ENCODE measurements at regions not wholly inside any gene's neighbourhood (a gene's known extent, or its start where the extent isn't known, plus 50 kb on each side); places are given as distances from the start of the nearest gene placed in this dataset.

DNA sequence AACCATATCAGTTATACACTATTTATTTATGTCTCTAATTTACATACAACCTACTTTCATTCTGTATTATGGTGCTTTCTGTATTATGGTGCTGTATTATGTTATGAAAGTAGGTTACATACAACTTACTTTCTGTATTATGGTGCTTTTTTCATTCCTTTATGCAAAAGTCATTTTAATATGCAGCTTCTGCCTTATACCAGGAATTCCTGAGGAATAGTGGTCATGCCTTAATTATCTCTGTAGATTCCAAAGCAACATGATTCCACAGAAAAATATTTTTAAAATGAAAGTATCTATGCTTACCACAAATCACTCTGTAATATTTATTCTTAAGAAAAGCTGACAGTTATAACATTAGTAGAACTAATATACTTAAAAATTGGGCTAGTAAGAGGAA lies 922.0 kb upstream of the NRXN1 start:
- no peak for DNase-seq (ENCODE audit: low read depth)
- TF ChIP-seq, protein P1, sequence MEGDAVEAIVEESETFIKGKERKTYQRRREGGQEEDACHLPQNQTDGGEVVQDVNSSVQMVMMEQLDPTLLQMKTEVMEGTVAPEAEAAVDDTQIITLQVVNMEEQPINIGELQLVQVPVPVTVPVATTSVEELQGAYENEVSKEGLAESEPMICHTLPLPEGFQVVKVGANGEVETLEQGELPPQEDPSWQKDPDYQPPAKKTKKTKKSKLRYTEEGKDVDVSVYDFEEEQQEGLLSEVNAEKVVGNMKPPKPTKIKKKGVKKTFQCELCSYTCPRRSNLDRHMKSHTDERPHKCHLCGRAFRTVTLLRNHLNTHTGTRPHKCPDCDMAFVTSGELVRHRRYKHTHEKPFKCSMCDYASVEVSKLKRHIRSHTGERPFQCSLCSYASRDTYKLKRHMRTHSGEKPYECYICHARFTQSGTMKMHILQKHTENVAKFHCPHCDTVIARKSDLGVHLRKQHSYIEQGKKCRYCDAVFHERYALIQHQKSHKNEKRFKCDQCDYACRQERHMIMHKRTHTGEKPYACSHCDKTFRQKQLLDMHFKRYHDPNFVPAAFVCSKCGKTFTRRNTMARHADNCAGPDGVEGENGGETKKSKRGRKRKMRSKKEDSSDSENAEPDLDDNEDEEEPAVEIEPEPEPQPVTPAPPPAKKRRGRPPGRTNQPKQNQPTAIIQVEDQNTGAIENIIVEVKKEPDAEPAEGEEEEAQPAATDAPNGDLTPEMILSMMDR (IDR thresholded peaks at IDR 0.05; ENCODE audit: insufficient read depth, low read length, poor library complexity, severe bottlenecking), result no peak
- Histone ChIP-seq H3K27me3 (ENCODE audit: control insufficient read depth, insufficient read depth, low read length) (no peaks in the 10 kb centered on the region), H3K36me3 (ENCODE audit: control insufficient read depth, insufficient read depth, low read length) (no peaks in the 10 kb centered on the region), H3K4me3 (ENCODE audit: low read depth, low read length) (no peak overlapping the region)

DNA sequence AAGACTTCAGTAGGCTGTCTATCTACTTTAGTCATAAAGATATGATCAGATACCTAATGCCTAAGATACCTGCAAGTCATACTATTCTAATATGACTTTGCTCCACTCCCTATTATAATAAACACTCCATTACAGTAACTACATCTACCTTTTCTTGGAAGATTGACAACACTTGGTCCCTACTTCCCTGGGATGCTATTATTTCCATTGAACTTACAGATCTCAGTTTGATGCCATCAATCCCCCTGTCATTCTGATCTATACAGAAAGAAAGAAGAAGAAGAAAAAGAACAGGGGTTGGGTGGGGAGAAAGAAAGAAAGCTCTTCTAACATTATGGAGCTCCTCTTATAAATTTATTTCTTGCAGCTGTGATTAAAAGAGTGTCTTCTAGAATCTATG lies 889.1 kb upstream of the NRXN1 start:
- no peak for DNase-seq (ENCODE audit: low read depth)
- no peaks in the 10 kb centered on the region for H3K27me3 ChIP-seq (ENCODE audit: control insufficient read depth, insufficient read depth, low read length)
- no peak overlapping the region for H3K4me3 ChIP-seq (ENCODE audit: low read depth, low read length)
- H3K36me3 ChIP-seq (ENCODE audit: control insufficient read depth, insufficient read depth, low read length), result no peaks in the 10 kb centered on the region
- TF ChIP-seq, protein P1 (IDR thresholded peaks at IDR 0.05; ENCODE audit: insufficient read depth, low read length, poor library complexity, severe bottlenecking), result no peak

DNA sequence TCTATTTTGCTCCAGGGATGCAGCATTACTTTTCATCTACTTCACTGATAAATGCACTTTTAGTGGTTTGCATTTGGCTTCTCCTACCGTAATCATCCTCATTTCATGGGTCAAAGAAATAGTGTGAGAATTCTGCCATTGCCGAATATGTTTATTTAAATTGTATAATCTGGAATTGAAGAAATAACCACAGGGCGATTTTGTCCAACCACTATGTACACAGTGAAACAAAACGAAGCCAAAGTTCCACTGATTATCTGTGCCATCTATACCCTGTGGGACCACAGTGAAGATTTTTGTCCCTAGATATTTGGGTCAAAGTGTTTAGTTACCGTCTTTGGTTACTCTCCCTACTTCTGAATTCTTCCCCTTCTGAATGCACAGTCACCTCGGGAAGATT lies 888.6 kb upstream of the NRXN1 start:
- no peaks in the 10 kb centered on the region for H3K27me3 ChIP-seq (ENCODE audit: control insufficient read depth, insufficient read depth, low read length)
- TF ChIP-seq, protein P1 (IDR thresholded peaks at IDR 0.05; ENCODE audit: insufficient read depth, low read length, poor library complexity, severe bottlenecking), result no peak
- no peak for DNase-seq (ENCODE audit: low read depth)
- H3K4me3 ChIP-seq (ENCODE audit: low read depth, low read length), result no peak overlapping the region
- no peaks in the 10 kb centered on the region for H3K36me3 ChIP-seq (ENCODE audit: control insufficient read depth, insufficient read depth, low read length)

DNA sequence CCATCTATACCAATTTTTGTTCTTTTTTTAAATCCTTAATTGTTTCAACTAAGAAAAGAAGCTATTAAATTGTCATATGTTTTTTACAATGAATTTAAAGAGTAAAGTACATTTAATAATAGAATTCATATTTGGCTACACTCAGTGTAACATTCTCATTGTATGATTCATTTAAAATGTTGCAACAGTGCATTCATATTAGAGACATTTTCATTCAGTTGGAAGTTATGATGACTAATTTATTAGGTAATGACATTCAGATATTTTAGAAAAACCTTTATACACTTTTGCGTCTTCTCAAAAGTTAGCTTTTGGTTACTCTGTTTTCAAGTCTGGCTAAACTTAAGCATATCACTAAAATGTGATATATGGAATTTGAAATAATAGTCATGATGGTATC lies 887.5 kb upstream of the NRXN1 start:
- Histone ChIP-seq H3K36me3 (ENCODE audit: control insufficient read depth, insufficient read depth, low read length) (no peaks in the 10 kb centered on the region), H3K27me3 (ENCODE audit: control insufficient read depth, insufficient read depth, low read length) (no peaks in the 10 kb centered on the region), H3K4me3 (ENCODE audit: low read depth, low read length) (no peak overlapping the region)
- TF ChIP-seq, protein P1 (IDR thresholded peaks at IDR 0.05; ENCODE audit: insufficient read depth, low read length, poor library complexity, severe bottlenecking), result no peak
- no peak for DNase-seq (ENCODE audit: low read depth)

DNA sequence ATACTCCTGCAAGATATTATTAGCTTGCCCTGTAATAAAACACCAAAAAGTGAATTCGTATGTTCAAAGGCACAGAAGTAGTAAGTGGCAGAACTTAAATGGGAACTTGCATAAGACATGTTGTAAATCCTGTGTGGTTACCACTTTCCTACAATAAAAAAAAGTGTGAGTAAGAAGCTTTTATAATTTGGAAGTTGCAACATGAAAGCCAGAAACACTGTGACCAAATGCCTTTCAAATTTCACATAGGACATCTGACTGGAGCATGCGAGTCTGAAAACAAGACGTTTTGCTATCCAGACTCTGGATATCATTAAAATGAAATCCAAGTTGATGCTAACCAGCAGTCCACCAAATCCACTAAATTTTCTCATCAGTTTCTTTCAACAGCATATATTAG lies 886.2 kb upstream of the NRXN1 start:
- Histone ChIP-seq H3K27me3 (ENCODE audit: control insufficient read depth, insufficient read depth, low read length) (no peaks in the 10 kb centered on the region), H3K36me3 (ENCODE audit: control insufficient read depth, insufficient read depth, low read length) (no peaks in the 10 kb centered on the region), H3K4me3 (ENCODE audit: low read depth, low read length) (no peak overlapping the region)
- TF ChIP-seq, protein P1 (IDR thresholded peaks at IDR 0.05; ENCODE audit: insufficient read depth, low read length, poor library complexity, severe bottlenecking), result no peak
- DNase-seq (ENCODE audit: low read depth), result no peak

DNA sequence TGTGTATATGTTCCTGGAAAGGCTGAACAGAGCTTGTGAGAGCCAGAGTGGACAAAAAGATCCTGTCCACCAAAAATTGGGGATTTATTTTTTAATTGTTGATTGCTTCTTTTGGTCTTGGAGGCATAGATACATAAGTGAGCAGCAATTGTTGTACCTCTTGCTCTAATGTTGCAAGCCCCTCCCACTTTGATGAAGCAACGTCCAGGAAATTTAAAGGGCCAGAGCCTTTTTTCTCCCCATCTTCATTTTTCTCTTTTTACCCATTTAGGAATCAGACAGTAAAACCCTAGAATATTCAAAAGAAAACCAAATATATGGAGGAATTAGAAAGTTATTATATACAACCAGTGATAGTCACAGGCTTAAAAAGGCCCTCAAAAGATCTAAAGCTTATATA lies 871.8 kb upstream of the NRXN1 start:
- H3K27me3 ChIP-seq (ENCODE audit: control insufficient read depth, insufficient read depth, low read length), result no peaks in the 10 kb centered on the region
- TF ChIP-seq, protein P1 (IDR thresholded peaks at IDR 0.05; ENCODE audit: insufficient read depth, low read length, poor library complexity, severe bottlenecking), result no peak
- H3K4me3 ChIP-seq (ENCODE audit: low read depth, low read length), result no peak overlapping the region
- H3K36me3 ChIP-seq (ENCODE audit: control insufficient read depth, insufficient read depth, low read length), result no peaks in the 10 kb centered on the region
- no peak for DNase-seq (ENCODE audit: low read depth)
